ENCODE measurements at regions not wholly inside any gene's neighbourhood (a gene's known extent, or its start where the extent isn't known, plus 50 kb on each side); places are given as distances from the start of the nearest gene placed in this dataset.
"Not testable (repeated sequence)": the region's sequence is repeated elsewhere in the genome, so short reads cannot be mapped to it uniquely, and the experiment has no call there.

DNA sequence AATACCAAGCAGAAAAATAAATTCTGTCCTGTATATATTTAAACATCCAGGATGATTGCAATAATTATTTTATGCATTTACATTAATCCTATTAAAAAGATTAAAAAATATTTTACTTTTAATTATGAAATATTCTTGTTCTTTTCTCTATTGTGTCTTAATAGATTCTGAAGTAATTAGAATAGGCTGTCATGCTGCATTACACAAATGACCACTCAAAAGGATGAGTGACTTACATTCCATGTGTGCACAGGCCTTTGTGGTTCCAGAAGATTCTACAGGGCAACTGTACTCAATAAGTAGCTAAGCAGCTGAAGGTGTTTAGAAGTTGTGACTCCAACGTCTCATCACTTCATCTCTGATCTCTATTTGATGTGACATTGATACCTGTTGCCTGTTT is 745.9 kb upstream of the CCDC179 start:
- Mint-ChIP-seq H3K27me3 (no peaks in the 10 kb centered on the region), H3K36me3 (ENCODE audit: insufficient read depth) (no peaks in the 10 kb centered on the region), H3K9me3 (ENCODE audit: low read depth) (no peaks in the 10 kb centered on the region), H3K4me1 (ENCODE audit: low read depth) (no peaks in the 10 kb centered on the region), H3K4me3 (ENCODE audit: low read depth) (no peak overlapping the region), H3K27ac (no peak overlapping the region)
- no peak for DNase-seq (ENCODE audit: low spot score, unreplicated experiment)
- TF ChIP-seq, protein P1, sequence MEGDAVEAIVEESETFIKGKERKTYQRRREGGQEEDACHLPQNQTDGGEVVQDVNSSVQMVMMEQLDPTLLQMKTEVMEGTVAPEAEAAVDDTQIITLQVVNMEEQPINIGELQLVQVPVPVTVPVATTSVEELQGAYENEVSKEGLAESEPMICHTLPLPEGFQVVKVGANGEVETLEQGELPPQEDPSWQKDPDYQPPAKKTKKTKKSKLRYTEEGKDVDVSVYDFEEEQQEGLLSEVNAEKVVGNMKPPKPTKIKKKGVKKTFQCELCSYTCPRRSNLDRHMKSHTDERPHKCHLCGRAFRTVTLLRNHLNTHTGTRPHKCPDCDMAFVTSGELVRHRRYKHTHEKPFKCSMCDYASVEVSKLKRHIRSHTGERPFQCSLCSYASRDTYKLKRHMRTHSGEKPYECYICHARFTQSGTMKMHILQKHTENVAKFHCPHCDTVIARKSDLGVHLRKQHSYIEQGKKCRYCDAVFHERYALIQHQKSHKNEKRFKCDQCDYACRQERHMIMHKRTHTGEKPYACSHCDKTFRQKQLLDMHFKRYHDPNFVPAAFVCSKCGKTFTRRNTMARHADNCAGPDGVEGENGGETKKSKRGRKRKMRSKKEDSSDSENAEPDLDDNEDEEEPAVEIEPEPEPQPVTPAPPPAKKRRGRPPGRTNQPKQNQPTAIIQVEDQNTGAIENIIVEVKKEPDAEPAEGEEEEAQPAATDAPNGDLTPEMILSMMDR (IDR thresholded peaks at IDR 0.05; ENCODE audit: unreplicated experiment): no peak

- Mint-ChIP-seq H3K27ac (no peak overlapping the region), H3K9me3 (ENCODE audit: low read depth) (peaks cover 5% of the 10 kb centered on the region), H3K4me3 (ENCODE audit: low read depth) (no peak overlapping the region), H3K36me3 (ENCODE audit: insufficient read depth) (no peaks in the 10 kb centered on the region), H3K27me3 (no peaks in the 10 kb centered on the region), H3K4me1 (ENCODE audit: low read depth) (no peaks in the 10 kb centered on the region)
- TF ChIP-seq, protein P1 (IDR thresholded peaks at IDR 0.05; ENCODE audit: unreplicated experiment): no peak
- no peak for DNase-seq (ENCODE audit: low spot score, unreplicated experiment)
These were observed 751.5 kb upstream of the CCDC179 start for GRCh38 chr11:23611726-23612125.

DNA sequence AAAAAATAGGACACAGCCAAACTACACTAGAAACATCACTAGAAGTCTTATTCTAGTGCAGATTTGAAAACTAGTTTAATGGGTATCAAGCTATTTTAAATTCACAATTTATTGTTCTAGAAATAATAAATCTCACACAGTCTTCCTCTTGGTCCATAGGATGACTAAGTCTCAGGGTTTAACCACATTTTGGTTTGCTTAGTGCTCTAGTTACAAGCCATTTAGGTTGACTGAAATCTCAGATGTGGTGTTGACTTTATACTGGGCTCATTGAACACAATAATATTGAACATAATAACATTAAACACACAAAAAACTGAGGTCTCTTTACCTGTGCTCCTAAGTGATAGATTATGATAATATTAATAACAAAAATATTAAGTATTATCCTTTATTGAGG is 760.3 kb upstream of the CCDC179 start:
- peaks cover 5% of the 10 kb centered on the region for H3K9me3 Mint-ChIP-seq (ENCODE audit: low read depth)
- H3K27ac Mint-ChIP-seq: no peak overlapping the region
- H3K27me3 Mint-ChIP-seq: no peaks in the 10 kb centered on the region
- TF ChIP-seq, protein P1 (IDR thresholded peaks at IDR 0.05; ENCODE audit: unreplicated experiment): no peak
- H3K36me3 Mint-ChIP-seq (ENCODE audit: insufficient read depth): no peaks in the 10 kb centered on the region
- DNase-seq (ENCODE audit: low spot score, unreplicated experiment): no peak
- no peaks in the 10 kb centered on the region for H3K4me1 Mint-ChIP-seq (ENCODE audit: low read depth)
- H3K4me3 Mint-ChIP-seq (ENCODE audit: low read depth): no peak overlapping the region

- TF ChIP-seq, protein P1 (IDR thresholded peaks at IDR 0.05; ENCODE audit: unreplicated experiment): no peak
- Mint-ChIP-seq H3K9me3 (ENCODE audit: low read depth) (peaks cover 19% of the 10 kb centered on the region), H3K27me3 (no peaks in the 10 kb centered on the region), H3K27ac (no peak overlapping the region), H3K4me3 (ENCODE audit: low read depth) (no peak overlapping the region), H3K4me1 (ENCODE audit: low read depth) (no peaks in the 10 kb centered on the region), H3K36me3 (ENCODE audit: insufficient read depth) (no peaks in the 10 kb centered on the region)
- no peak for DNase-seq (ENCODE audit: low spot score, unreplicated experiment)
These were observed 772.0 kb upstream of the CCDC179 start for GRCh38 chr11:23632293-23632692.

DNA sequence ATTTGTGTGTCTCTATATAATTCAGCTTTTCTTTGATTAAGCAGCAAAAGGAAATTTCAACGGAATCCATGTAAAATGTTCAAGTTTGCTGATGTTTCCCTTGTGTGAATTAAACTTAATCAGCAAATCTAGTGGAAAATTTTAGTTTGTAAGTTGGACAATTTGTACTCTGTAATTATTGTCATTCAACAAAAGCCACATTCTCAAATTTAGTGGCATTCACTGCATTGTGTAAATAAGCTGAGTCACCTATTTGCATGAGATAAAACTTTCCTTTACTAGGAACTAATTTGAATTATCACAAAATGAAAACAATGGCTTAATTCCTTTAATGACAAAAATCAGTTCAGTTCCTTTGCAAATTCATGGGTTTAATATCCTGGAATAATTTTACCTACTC is 784.2 kb upstream of the CCDC179 start:
- no peaks in the 10 kb centered on the region for H3K36me3 Mint-ChIP-seq (ENCODE audit: insufficient read depth)
- TF ChIP-seq, protein P1 (IDR thresholded peaks at IDR 0.05; ENCODE audit: unreplicated experiment): no peak
- H3K4me3 Mint-ChIP-seq (ENCODE audit: low read depth): no peak overlapping the region
- peaks cover 17% of the 10 kb centered on the region for H3K9me3 Mint-ChIP-seq (ENCODE audit: low read depth)
- H3K27ac Mint-ChIP-seq: no peak overlapping the region
- DNase-seq (ENCODE audit: low spot score, unreplicated experiment): no peak
- no peaks in the 10 kb centered on the region for H3K27me3 Mint-ChIP-seq
- peaks cover 5% of the 10 kb centered on the region for H3K4me1 Mint-ChIP-seq (ENCODE audit: low read depth)

DNA sequence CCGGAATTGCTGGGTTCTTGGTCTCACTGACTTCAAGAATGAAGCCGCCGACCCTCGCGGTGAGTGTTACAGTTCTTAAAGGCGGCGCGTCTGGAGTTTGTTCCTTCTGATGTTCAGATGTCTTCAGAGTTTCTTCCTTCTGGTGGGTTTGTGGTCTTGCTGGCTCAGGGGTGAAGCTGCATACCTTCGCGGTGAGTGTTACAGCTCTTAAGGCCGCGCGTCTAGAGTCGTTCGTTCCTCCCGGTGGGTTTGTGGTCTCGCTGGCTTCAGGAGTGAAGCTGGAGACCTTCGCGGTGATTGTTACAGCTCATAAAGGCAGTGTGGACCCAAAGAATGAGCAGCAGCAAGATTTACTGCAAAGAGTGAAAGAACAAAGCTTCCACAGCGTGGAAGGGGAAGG is 792.1 kb upstream of the CCDC179 start:
- H3K4me3 Mint-ChIP-seq (ENCODE audit: low read depth); H3K4me1 Mint-ChIP-seq (ENCODE audit: low read depth); H3K27me3 Mint-ChIP-seq; H3K36me3 Mint-ChIP-seq (ENCODE audit: insufficient read depth); DNase-seq (ENCODE audit: low spot score, unreplicated experiment); H3K27ac Mint-ChIP-seq: not testable (repeated sequence)
- H3K9me3 Mint-ChIP-seq (ENCODE audit: low read depth): peaks cover 22% of the 10 kb centered on the region

Data from progenitor cell of endocrine pancreas (in vitro differentiated cells).